GM15510 (cell line): ENCODE measurements at regions not wholly inside any gene's neighbourhood (a gene's known extent, or its start where the extent isn't known, plus 50 kb on each side); places are given as distances from the start of the nearest gene placed in this dataset.

Experiments used
- POLR2A ChIP-seq: IDR thresholded peaks from 3 replicates; pipeline ENCODE4 v1.6.1; 2011; ENCODE audit warnings: borderline replicate concordance; ENCODE audit not compliant: insufficient read length; ENCODE audit errors: extremely low read depth

DNA sequence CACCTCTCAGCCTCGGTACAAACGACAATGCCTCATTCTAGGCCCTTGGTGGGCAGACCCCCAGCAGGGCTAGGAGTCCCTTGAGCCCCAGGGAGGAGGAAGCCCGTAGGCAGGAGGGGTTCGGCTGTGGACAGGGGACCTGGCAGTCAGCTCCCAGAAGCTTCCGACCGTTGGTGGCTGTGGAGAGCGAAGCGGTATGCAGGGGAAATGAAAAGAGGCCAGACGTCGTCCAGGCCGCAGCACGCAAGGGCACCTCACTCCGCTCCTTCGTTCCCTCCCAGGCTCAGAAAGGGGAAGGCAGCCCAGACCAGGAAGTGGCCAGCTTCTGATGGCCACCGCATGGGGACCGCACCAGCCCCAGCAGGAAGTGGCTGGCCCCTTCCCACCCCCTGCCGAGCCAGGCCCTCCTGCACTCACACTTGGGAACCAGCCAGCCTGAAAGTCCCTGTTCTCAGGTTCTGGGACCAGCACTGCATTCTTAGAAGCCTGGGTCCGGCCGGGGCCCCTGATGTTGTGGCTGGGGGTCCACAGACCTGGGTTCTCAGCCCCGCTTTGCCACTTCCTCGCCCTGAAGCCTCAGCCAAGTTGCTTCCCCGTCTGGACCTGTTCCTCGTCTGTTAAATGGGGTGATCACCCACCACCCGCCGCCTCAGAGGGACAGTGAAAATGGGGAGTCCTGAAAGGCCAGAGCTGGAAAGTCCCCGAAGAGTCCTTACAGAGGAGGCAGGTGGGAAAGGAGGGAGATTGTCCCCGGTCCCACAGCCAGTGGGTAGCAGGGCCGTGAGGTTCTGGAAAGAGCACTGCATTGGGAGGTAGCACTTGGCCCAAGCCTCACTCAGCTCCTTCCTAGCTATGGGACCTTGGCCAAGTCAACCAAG, 104.0 kb upstream of the RUNX3 start:
- TF ChIP-seq POLR2A = peak; percentile 30

DNA sequence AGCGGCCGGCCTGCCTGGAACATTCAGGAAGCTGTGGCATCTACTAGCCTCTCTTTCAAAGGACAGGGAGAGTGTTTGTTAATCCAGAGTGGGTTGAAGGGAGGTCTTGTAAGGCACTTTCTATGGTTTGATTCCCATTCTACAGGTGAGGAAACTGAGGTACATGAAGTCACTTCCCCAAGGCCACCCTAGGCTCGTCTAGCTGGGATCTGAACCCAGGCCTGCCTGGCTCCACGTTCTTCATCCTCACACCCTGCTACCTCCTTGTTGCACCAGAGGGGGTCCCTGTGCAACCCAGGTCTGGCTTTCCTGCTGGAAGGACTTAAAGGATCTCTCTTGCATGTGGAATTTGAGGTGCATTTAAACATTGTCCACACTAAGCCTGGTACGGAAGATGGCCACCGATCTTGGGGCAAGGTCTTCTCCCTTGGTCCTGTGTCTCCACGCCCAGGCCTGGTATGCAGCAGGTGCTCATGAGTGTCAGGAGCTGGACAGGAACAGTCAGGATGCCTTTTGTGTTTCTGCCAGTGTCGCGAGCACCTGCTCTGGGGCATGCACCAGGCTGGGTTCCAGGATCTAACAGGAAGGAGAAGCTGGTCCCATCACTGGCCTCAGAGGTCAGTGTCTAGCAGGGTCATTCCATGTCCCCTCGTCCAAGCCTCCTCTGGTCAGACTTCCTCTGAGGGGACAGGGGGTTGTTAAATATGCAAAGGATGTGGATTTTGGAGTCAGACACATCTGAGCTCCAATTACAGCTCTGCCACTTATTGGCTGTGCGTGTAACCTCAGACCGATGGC, 103.2 kb upstream of the RUNX3 start:
- TF ChIP-seq POLR2A = peak; percentile 1

DNA sequence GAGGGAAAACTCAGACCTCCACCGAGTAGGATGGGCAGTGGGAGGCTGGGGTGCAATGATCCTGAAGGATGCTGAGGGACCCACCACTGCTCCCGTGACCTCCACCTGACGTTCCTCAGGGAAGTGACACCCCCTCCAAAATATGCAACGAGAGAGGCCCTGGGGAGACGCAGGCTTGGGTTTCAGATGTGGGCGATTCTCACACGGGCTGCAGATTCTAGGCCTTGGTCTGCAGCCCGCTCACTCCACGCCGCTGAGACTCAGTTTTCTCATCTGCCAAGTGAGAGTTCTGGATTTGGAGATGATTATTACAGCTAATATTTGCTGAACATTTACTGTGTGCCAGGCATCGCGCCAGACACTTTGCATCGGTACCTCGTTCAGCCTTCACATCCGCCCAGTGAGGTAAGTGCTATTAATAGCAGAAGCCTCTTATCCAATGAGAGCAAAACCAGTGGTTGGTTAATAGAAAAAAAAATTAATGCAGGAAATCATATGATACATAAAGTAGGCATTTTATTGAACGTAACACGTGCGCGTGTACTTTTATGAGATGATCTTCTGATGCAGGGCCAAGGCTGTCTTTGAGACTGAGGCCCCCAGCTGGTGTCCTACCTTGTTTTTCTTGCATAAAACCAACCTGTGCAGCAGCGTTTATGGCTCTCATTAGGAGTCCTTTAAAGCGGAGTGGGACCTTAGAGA, 102.0 kb upstream of the RUNX3 start:
- TF ChIP-seq POLR2A = peak; percentile 47

DNA sequence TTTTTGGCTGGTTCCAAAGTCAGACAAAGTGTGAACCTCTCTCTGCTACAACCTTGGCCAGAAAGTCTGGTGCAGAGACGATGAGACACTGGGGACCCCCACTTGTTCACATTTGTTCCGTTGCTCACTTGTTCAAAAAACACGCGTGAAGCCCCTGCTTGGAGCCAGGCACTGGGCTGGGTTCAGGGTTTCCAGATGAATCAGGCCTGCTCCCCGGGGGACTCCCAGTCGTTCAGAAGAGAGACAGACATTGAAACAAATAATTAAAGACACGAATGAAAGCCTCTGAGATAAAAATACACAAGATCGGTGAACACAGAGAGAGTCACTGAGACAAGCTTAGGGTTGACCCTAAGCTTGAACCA, 101.5 kb upstream of the RUNX3 start:
- TF ChIP-seq POLR2A = no peak

DNA sequence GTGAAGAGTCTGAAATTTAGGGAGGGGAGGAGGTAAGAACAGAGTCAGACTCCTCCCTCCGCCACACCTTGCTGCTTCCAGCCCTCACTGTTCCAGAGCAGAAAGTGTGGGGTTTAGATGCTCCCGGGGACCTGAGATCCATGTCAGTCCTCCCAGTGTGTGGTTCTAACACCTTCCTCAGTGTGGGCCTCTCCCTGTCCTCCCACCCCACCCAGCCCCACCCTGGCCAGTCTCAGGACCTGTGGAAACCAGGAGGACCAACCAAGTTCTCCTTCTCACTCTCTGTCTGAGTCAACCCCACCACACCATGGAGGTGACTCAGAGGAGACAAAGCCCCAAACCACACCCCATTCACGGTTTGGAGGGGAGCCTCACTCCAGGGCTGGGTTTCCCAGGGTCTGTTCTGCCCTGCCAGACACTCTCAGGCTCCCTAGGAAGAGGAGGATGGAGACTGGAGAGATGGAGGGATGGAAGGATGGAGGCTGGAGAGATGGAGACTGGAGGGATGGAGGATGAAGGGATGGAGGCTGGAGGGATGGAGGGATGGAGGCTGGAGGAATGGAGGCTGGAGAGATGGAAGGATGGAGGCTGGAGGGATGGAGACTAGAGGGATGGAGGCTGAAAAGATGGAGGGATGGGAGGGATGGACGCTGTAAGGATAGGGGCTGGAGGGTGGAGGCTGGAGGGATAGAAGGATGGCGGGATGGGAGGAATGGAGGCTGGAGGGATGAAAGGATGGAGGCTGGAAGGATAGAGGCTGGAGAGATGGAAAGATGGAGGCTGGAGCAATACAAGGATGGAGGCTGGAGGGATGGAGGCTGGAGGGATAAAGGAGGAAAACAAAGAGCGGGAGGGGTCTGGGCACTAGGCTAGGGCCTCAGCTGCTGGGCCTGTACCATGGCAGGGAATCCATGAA, 100.9 kb upstream of the RUNX3 start:
- no peak for TF ChIP-seq POLR2A

DNA sequence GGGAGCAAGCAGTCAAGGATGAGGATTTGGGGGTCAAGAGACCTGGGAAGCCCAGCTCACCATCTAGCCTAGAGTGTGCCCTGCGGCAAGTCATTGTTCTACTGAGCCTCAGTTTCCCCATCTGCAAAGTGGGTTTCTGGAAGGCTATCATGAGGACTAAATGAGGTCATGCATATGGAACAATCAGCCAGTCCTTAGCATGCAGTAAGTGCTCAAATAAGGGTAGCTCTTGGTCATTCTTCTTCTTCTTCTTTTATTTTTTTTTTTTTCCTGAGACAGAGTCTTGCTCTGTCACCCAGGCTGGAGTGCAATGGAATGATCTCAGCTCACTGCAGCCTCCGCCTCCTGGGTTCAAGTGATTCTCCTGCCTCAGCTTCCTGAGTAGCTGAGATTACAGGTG, 99.9 kb upstream of the RUNX3 start:
- TF ChIP-seq POLR2A = no peak

DNA sequence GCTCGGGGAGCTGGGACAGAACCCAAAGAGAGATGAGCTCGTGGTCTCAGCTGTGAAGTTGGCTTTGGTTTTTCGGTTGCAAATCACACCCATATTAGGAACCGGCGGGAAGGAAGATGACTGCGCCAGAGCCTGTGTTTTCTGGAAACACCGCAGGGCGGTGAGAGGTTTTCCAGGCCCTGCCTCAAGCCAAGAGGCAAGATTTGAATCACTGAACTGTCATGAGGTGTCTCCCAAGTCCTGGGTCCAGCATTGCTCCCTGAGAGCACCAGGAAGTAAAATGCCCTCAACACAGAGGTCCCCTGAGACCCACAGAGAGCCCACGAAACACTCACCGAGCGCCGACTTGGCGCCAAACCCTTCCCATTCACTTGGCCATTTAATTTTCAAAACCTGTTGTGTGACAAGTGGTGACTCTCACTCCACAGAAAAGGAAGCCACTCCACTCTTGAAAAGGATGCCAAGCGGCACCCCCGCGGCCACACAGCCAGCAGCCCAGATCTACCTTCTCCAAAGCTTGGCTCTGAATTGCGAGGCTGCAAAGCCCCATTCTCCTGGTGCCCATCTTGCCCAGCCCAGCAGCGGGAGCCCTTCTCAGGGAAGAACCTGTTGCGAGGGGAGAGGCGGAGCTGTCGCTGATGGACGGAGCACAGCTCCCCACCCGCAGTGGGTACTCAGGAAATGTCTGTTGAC, 99.0 kb upstream of the RUNX3 start:
- no peak for TF ChIP-seq POLR2A

DNA sequence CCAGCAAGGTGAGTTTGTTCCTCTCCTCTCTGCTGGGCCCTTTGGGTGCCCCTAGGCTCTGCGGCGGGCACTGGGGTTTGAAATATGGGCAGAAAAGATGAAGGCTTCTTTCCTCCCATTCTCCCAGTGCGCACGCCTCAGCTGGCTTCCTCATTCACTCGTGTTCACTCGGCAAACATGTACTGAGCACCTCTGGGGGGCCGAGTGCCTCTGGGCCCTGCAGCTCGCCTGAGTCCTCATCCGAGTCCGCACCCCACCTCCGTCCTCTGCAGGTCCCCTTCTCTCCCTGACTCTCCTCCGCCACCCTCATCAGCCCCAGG, 98.5 kb upstream of the RUNX3 start:
- peak; percentile 16 for TF ChIP-seq POLR2A

DNA sequence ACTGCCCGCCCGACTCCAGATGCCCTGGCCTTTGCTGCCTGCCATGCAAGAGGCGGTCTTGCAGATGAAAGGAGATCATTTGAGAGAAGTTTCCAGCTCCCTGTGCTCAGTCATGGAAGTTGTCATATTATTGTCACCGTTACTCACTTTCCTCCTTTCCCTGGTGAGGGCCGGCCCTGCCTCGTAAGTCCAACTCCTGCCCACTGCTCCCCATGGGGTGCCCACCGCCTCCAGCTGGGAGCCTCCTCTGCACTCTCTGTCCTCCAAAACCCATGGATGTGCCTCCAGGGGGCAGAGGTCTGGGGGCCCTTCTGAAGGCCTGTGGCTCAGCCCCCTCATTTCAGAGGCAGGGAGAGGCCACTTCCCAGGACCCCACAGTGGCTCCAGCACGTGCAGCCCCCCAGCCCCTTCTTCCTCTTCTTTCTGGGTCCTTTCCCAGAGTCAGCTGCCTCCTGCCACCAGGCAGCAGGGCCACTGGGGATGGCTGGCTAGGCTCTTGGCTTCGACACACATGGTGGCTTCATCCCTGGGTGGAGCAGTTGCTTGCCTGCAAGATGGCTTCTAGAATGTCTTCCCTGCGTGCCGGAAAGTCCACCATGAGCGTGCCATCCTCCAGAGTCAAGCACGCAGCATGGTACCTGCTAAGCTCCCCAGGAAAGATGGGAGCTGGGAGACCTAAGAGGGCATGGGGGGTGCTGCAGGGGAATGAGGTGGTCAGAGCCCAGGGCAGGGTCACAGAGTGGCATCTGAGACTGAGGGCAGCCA, 97.9 kb upstream of the RUNX3 start:
- no peak for TF ChIP-seq POLR2A

DNA sequence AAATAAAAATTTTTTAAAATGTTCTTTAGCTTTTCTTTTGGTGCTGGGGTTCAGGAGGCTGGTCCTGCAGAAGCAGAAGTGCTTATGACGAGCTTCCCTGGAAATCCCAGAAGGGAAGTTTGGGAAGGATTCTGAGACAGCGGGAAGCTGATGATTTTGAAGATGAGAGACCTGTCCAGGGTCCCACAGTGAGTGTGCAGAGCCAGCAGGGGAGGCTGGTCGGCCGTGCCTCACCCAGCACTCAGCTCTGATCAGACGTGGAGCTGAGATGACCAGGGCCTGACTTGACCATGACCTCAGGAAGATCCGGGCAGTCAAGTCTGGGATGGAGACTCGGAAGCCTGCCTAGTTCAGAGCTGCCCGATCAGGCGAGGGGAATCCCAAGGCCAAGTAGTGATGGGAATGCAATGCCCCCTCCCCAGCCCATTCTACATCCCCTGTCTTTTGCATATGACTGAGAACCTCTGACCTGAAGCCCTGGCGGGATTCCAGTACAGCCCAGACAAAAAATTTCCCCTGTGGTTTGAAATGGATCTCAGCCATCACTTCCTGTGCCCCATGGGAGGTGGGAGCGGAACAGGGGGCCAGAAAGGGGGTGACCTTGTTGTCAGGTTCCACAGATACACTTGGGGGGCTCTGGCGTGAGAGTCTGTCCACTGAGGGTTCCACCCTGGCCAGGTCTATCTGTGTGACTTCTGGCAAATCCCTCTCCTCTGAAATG, 96.8 kb upstream of the RUNX3 start:
- TF ChIP-seq POLR2A = no peak

DNA sequence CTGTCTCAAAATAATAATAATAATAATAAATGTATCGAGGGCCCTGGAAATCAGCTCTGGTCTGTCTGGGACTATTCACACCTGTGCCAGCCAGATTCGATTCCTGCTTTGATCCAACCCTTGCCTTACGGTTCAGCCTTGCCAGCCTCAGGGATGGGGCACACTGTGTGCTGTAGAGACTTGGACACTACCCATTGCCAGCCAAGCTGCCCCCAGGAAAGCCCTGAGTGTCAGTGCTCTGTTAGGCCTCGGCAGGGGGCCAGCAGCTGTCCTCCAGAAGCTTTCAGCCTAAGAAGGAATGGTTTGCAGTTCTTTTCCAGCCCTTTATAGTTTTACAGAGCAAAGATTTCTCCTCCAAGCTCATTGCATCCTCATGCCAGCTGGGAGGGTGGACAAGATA, 96.2 kb upstream of the RUNX3 start:
- TF ChIP-seq POLR2A = no peak

DNA sequence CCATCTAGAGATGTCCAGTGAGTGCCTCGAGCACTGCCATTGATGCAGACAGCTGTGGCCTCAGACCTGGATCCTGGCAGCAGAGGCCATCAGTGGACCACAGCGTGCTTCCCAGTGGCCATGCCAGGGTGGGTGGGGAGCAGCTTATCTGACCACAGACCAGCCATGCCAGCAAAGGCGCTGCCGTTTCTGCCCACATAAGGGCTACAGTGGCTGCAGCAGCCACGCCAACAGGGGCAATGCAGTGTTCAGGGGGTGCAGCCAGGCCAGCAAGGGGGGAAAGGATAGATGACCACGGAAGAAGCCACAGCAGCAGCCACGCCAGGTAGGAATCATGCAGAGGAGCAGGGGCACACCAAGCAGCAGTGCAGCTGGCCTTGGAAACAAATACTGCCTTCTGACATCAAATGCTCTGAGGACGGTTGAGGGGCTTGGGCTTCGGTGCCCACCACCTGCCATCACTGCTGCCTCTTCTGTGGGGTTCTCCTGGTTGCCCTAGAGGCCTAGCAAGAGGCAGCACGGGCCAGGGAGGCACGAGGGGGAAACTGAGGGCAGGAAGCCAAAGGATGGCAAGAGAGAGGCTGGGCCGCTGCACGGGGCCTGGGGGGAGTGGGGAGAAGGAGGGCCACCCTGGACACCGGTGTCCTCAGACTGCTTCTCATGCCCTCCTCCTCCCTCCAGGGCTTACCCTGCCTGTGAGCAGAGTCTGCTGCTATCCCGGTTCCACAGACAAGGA, 94.7 kb upstream of the RUNX3 start:
- TF ChIP-seq POLR2A = no peak
